Right lobe of liver (tissue), 4 donors: ENCODE measurements at regions not wholly inside any gene's neighbourhood (a gene's known extent, or its start where the extent isn't known, plus 50 kb on each side); places are given as distances from the start of the nearest gene placed in this dataset.

ENCODE experiments used
- CTCF ChIP-seq, 4 donors: fragments of 200-600 bp in 3 of 4; fragments of 450-650 bp in 1 of 4; IDR thresholded peaks; one replicate each; pipeline versions ENCODE4 v1.5.1 to v1.8.0; 2016 to 2022; ENCODE audit warnings: antibody characterized with exemption in 4 of 4, mild to moderate bottlenecking in 2 of 4
- POLR2A ChIP-seq: fragments of 450-650 bp; IDR thresholded peaks from one replicate; pipeline ENCODE4 v1.6.1; 2017; ENCODE audit warnings: antibody characterized with exemption, mild to moderate bottlenecking
- donor health status: DM: no; HTN: no; CAD: no.
- donor health status: DM: no; HTN: no; CAD: no.
- donor health status: DM: no; HTN: yes; CAD: no.

GRCh38 chr1:14112613-14113012 is 412.6 kb downstream of the PRDM2 start:
- TF ChIP-seq POLR2A (no peak), CTCF (IDR thresholded peaks at IDR 0.05) (no peak)
